ENCODE measurements at regions not wholly inside any gene's neighbourhood (a gene's known extent, or its start where the extent isn't known, plus 50 kb on each side); places are given as distances from the start of the nearest gene placed in this dataset.
A peak's percentile ranks its signal among the peaks of the same experiment; 100 is the strongest.

GRCh38 chr4:127244515-127244914 is 388.2 kb upstream of the INTU start:
- TF ChIP-seq CTCF (IDR thresholded peaks at IDR 0.05; ENCODE audit: low read depth, low read length, missing control alignments), result no peak
- Histone ChIP-seq H3K4me3 (ENCODE audit: low read depth, low read length) (no peak overlapping the region), H3K27ac (no peak overlapping the region), H3K27me3 (replicated peaks) (no peaks in the 10 kb centered on the region), H3K36me3 (replicated peaks) (no peaks in the 10 kb centered on the region)
- no peak for DNase-seq
- in situ Hi-C loops (cut with HindIII; ENCODE audit: low pct_ligation_motif_present, low sequenced_read_pairs), result no loop called here

GRCh38 chr4:127246963-127247952 is 385.5 kb upstream of the INTU start:
- TF ChIP-seq CTCF (IDR thresholded peaks at IDR 0.05; ENCODE audit: low read depth, low read length, missing control alignments), result no peak

GRCh38 chr4:127249066-127249766 is 383.5 kb upstream of the INTU start:
- no peaks in the 10 kb centered on the region for H3K27me3 ChIP-seq (replicated peaks)
- in situ Hi-C loops (cut with HindIII; ENCODE audit: low pct_ligation_motif_present, low sequenced_read_pairs), result no loop called here
- DNase-seq, result peak; percentile 35
- H3K4me3 ChIP-seq (ENCODE audit: low read depth, low read length), result no peak overlapping the region
- TF ChIP-seq CTCF (IDR thresholded peaks at IDR 0.05; ENCODE audit: low read depth, low read length, missing control alignments), result no peak
- peak overlapping the region; percentile 6 for H3K27ac ChIP-seq
- H3K36me3 ChIP-seq (replicated peaks), result no peaks in the 10 kb centered on the region

More at GRCh38 chr4:127246963-127247952, 385.5 kb upstream of the INTU start:
- H3K27ac ChIP-seq, result no peak overlapping the region
- no peak for DNase-seq
- H3K4me3 ChIP-seq (ENCODE audit: low read depth, low read length), result no peak overlapping the region
- in situ Hi-C loops (cut with HindIII; ENCODE audit: low pct_ligation_motif_present, low sequenced_read_pairs), result no loop called here
- H3K27me3 ChIP-seq (replicated peaks), result no peaks in the 10 kb centered on the region
- H3K36me3 ChIP-seq (replicated peaks), result no peaks in the 10 kb centered on the region

GRCh38 chr4:127249767-127250108 is 383.0 kb upstream of the INTU start:
- TF ChIP-seq CTCF (IDR thresholded peaks at IDR 0.05; ENCODE audit: low read depth, low read length, missing control alignments), result no peak
- in situ Hi-C loops (cut with HindIII; ENCODE audit: low pct_ligation_motif_present, low sequenced_read_pairs), result no loop called here
- Histone ChIP-seq H3K36me3 (replicated peaks) (no peaks in the 10 kb centered on the region), H3K4me3 (ENCODE audit: low read depth, low read length) (no peak overlapping the region), H3K27me3 (replicated peaks) (no peaks in the 10 kb centered on the region), H3K27ac (no peak overlapping the region)
- no peak for DNase-seq

- Histone ChIP-seq H3K27me3 (replicated peaks) (no peaks in the 10 kb centered on the region), H3K36me3 (replicated peaks) (no peaks in the 10 kb centered on the region), H3K27ac (no peak overlapping the region), H3K4me3 (ENCODE audit: low read depth, low read length) (no peak overlapping the region)
- DNase-seq, result no peak
- no peak for TF ChIP-seq CTCF (IDR thresholded peaks at IDR 0.05; ENCODE audit: low read depth, low read length, missing control alignments)
- in situ Hi-C loops (cut with HindIII; ENCODE audit: low pct_ligation_motif_present, low sequenced_read_pairs), result no loop called here
Measured at GRCh38 chr4:127250577-127250976, 382.2 kb upstream of the INTU start.
